A673 (cell line): ENCODE measurements at regions not wholly inside any gene's neighbourhood (a gene's known extent, or its start where the extent isn't known, plus 50 kb on each side); places are given as distances from the start of the nearest gene placed in this dataset.

Source experiments
- BruUV-seq: library from RNA; stranded (reverse); fragments of 400-500 nt; replicated peaks from 2 replicates; lab custom pipeline; 2021; lab: Mats Ljungman, UMichigan
- CTCF ChIA-PET: fragments of 300-600 bp; sonication (Branson Sonifier 250); formaldehyde crosslinking; loops from one replicate; lab custom pipeline; 2022; ENCODE audit warnings: antibody characterized with exemption; lab: Charles Lee
- POLR2A ChIA-PET: fragments of 300-600 bp; sonication (Branson Sonifier 250); formaldehyde crosslinking; loops from one replicate; lab custom pipeline; 2022; ENCODE audit warnings: antibody characterized with exemption; ENCODE audit not compliant: low non-redundant PET; lab: Charles Lee
- DNase-seq: peaks from one replicate; pipeline ENCODE4 v3.0.0-alpha.2; 2015; ENCODE audit warnings: low spot score
- H3K27ac ChIP-seq: fragments of 200-600 bp; sonication (generic); 2 replicates; pipeline ENCODE4 v1.5.1; 2016; ENCODE audit warnings: mixed run types, low read depth, mild to moderate bottlenecking, mixed read lengths, antibody characterized with exemption, low read length; ENCODE audit not compliant: poor library complexity, severe bottlenecking
- H3K27me3 ChIP-seq: fragments of 200-600 bp; sonication (generic); replicated peaks from 2 replicates; pipeline ENCODE4 v1.6.1; 2017; ENCODE audit warnings: mixed run types, low read depth, mild to moderate bottlenecking, mixed read lengths, antibody characterized with exemption, low read length; ENCODE audit not compliant: insufficient read depth, poor library complexity
- H3K36me3 ChIP-seq: fragments of 200-600 bp; sonication (generic); 2 replicates; pipeline ENCODE4 v1.6.1; 2016; ENCODE audit warnings: mixed run types, mild to moderate bottlenecking, mixed read lengths, antibody characterized with exemption, low read length; ENCODE audit not compliant: insufficient read depth, poor library complexity, severe bottlenecking
- H3K4me1 ChIP-seq: fragments of 200-600 bp; sonication (generic); 2 replicates; pipeline ENCODE4 v1.6.1; 2017; ENCODE audit warnings: mixed run types, mild to moderate bottlenecking, mixed read lengths, antibody characterized with exemption, low read length; ENCODE audit not compliant: insufficient read depth, poor library complexity, severe bottlenecking
- H3K4me3 ChIP-seq: fragments of 200-600 bp; sonication (generic); 2 replicates; pipeline ENCODE4 v1.5.1; 2016; ENCODE audit warnings: low read depth, mixed run types, mild to moderate bottlenecking, mixed read lengths, low read length; ENCODE audit not compliant: poor library complexity, severe bottlenecking
- H3K9me3 ChIP-seq: fragments of 200-600 bp; sonication (generic); 2 replicates; pipeline ENCODE4 v1.6.1; 2016; ENCODE audit warnings: mixed run types, low read depth, mild to moderate bottlenecking, mixed read lengths, antibody characterized with exemption, low read length; ENCODE audit not compliant: poor library complexity, severe bottlenecking
- EZH2 ChIP-seq: fragments of 200-600 bp; sonication (generic); IDR thresholded peaks from 2 replicates; pipeline ENCODE4 v1.6.1; 2017; ENCODE audit warnings: borderline replicate concordance, low read depth, mild to moderate bottlenecking, mixed read lengths, antibody characterized with exemption, low read length; ENCODE audit not compliant: poor library complexity, severe bottlenecking
- intact Hi-C: fragments of 100-400 bp; cut with micrococcal nuclease; formaldehyde crosslinking; loops from one replicate; pipeline ENCODE4 v1.10.0; 2022; ENCODE audit not compliant: unreplicated experiment
- TF ChIP-seq, protein P1 (sequence below): fragments of 300-800, 200-600 bp; sonication (generic); conservative IDR thresholded peaks from 2 replicates; pipeline ENCODE4 v1.5.1; 2017; ENCODE audit warnings: low read depth, mild to moderate bottlenecking, antibody characterized with exemption, low read length, moderate library complexity, mixed read lengths

GRCh38 chr4:147378780-147379179, 102.1 kb upstream of the EDNRA start:
- BruUV-seq, result no TSS peak

DNA sequence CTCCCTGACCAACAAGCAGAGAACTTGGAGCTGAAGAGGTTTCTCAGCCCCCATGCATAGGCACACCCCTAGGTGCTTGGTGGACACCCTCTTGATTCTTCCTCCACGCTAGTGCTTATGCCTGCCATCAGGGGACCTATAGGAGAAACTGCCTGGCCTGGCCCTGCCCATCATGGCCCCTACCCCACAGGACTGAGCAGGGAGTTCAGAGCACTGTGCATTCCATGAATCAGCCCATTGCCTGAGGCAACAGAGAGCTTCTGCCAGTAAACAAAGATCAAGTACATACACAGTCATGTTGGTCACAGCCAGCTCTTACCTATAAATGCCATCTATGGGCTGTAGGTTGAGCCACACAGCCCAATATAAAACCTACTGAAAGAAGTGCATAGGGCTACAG, 99.1 kb upstream of the EDNRA start:
- Histone ChIP-seq H3K36me3 (no peaks in the 10 kb centered on the region), H3K9me3 (no peaks in the 10 kb centered on the region), H3K27me3 (no peaks in the 10 kb centered on the region), H3K27ac (no peak overlapping the region), H3K4me1 (no peaks in the 10 kb centered on the region), H3K4me3 (no peak overlapping the region)
- no TSS peak for BruUV-seq
- intact Hi-C loops, result no loop called here
- TF ChIP-seq, protein P1, sequence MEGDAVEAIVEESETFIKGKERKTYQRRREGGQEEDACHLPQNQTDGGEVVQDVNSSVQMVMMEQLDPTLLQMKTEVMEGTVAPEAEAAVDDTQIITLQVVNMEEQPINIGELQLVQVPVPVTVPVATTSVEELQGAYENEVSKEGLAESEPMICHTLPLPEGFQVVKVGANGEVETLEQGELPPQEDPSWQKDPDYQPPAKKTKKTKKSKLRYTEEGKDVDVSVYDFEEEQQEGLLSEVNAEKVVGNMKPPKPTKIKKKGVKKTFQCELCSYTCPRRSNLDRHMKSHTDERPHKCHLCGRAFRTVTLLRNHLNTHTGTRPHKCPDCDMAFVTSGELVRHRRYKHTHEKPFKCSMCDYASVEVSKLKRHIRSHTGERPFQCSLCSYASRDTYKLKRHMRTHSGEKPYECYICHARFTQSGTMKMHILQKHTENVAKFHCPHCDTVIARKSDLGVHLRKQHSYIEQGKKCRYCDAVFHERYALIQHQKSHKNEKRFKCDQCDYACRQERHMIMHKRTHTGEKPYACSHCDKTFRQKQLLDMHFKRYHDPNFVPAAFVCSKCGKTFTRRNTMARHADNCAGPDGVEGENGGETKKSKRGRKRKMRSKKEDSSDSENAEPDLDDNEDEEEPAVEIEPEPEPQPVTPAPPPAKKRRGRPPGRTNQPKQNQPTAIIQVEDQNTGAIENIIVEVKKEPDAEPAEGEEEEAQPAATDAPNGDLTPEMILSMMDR, result no peak
- TF ChIP-seq EZH2, result no peak
- POLR2A ChIA-PET, result no interaction called here
- CTCF ChIA-PET, result interaction anchor here (0.5 kb wide), 1 partner anchor 328 kb away, joined by 7 read pairs; no protein-coding TSS in a partner anchor
- no peak for DNase-seq

More at GRCh38 chr4:147378780-147379179, 102.1 kb upstream of the EDNRA start:
- DNase-seq, result no peak
- intact Hi-C loops, result no loop called here
- no peak overlapping the region for H3K27ac ChIP-seq
- TF ChIP-seq, protein P1, result no peak
- TF ChIP-seq EZH2, result no peak
- no peak overlapping the region for H3K4me3 ChIP-seq
- no peaks in the 10 kb centered on the region for H3K36me3 ChIP-seq
- no peaks in the 10 kb centered on the region for H3K4me1 ChIP-seq
- H3K9me3 ChIP-seq, result no peaks in the 10 kb centered on the region
- POLR2A ChIA-PET, result no interaction called here
- CTCF ChIA-PET, result no interaction called here
- H3K27me3 ChIP-seq, result no peaks in the 10 kb centered on the region

DNA sequence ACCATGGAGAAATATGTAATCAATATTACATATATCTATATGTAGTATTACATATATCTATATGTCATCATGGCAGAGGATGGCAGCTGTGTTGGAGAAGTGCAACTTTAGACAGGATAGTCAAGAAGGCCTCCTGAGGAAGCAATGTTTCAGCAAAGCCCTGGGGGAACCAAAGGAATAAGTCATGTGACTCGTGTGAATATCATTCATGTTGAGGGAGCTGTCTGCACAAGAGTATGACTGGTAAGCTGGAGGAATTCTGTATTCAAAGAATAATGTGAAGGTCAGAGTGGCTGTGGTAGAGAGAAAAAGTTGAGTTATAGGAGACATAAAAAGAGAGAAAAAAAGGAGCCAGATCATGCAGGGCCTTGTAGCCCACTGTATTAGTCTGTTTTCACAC, 92.9 kb upstream of the EDNRA start:
- Histone ChIP-seq H3K27ac (no peak overlapping the region), H3K4me1 (no peaks in the 10 kb centered on the region), H3K27me3 (no peaks in the 10 kb centered on the region), H3K4me3 (no peak overlapping the region), H3K9me3 (no peaks in the 10 kb centered on the region), H3K36me3 (no peaks in the 10 kb centered on the region)
- ChIA-PET CTCF (no interaction called here), POLR2A (no interaction called here)
- DNase-seq, result no peak
- no TSS peak for BruUV-seq
- intact Hi-C loops, result no loop called here
- TF ChIP-seq, protein P1, result no peak
- TF ChIP-seq EZH2, result no peak
